Ishikawa (cell line): ENCODE measurements at regions not wholly inside any gene's neighbourhood (a gene's known extent, or its start where the extent isn't known, plus 50 kb on each side); places are given as distances from the start of the nearest gene placed in this dataset.

ENCODE experiments used
- CEBPB ChIP-seq: IDR thresholded peaks from 2 replicates; pipeline ENCODE4 v1.6.1; 2012
- CREB1 ChIP-seq: IDR thresholded peaks from 2 replicates; pipeline ENCODE4 v1.6.1; 2012; ENCODE audit warnings: low read depth
- EGR1 ChIP-seq: IDR thresholded peaks from 2 replicates; pipeline ENCODE4 v1.6.1; 2012
- EP300 ChIP-seq: IDR thresholded peaks from 2 replicates; pipeline ENCODE4 v1.6.1; 2012; ENCODE audit warnings: borderline replicate concordance
- FOXM1 ChIP-seq: IDR thresholded peaks from 2 replicates; pipeline ENCODE4 v1.6.1; 2012; ENCODE audit warnings: low read depth, borderline replicate concordance
- NFIC ChIP-seq: IDR thresholded peaks from 2 replicates; pipeline ENCODE4 v1.6.1; 2012
- RAD21 ChIP-seq: IDR thresholded peaks from 2 replicates; pipeline ENCODE4 v1.6.1; 2012; ENCODE audit warnings: low read depth
- TAF1 ChIP-seq: IDR thresholded peaks from 2 replicates; pipeline ENCODE4 v1.6.1; 2012; ENCODE audit warnings: low read depth, mild to moderate bottlenecking
- TCF12 ChIP-seq: IDR thresholded peaks from 2 replicates; pipeline ENCODE4 v1.6.1; 2012; ENCODE audit warnings: low read depth
- TEAD4 ChIP-seq: IDR thresholded peaks from 2 replicates; pipeline ENCODE4 v1.6.1; 2012
- YY1 ChIP-seq: IDR thresholded peaks from 2 replicates; pipeline ENCODE4 v1.6.1; 2012; ENCODE audit warnings: low read depth
- ZBTB7A ChIP-seq: IDR thresholded peaks from 2 replicates; pipeline ENCODE4 v1.6.1; 2012; ENCODE audit warnings: low read depth
- TF ChIP-seq, protein P1 (sequence below): IDR thresholded peaks from 2 replicates; pipeline ENCODE4 v1.6.1; 2012
- TF ChIP-seq, protein P2 (sequence below): IDR thresholded peaks from 2 replicates; pipeline ENCODE4 v1.6.1; 2012; ENCODE audit warnings: low read depth, mild to moderate bottlenecking
- TF ChIP-seq, protein P3 (sequence below): IDR thresholded peaks from 2 replicates; pipeline ENCODE4 v1.6.1; 2012

DNA sequence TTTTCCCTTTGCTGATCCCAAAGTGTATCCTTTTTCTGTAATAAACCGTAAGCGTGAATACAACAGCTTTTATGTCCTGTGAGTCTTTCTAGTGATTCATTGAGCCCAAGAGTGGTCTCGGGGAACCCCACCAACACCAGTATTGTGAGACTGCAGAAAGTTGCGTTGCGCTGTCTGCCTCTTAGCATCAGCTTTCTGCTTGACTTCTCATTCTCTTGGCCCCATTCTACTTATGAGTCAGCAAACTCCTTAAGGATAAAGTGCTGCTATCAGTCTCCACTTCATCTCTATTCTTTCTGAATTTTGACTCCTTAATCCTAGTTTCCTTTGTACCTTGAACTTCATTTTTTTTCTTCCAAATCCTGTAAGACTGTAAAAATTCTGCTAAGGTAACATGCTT, 184.3 kb upstream of the MBL2 start:
- TF ChIP-seq CEBPB (no peak), TCF12 (no peak), NFIC (no peak), ZBTB7A (no peak), TEAD4 (no peak), CREB1 (no peak), TAF1 (no peak), EGR1 (no peak), FOXM1 (no peak), RAD21 (no peak), EP300 (no peak), YY1 (no peak)
- TF ChIP-seq, protein P1, sequence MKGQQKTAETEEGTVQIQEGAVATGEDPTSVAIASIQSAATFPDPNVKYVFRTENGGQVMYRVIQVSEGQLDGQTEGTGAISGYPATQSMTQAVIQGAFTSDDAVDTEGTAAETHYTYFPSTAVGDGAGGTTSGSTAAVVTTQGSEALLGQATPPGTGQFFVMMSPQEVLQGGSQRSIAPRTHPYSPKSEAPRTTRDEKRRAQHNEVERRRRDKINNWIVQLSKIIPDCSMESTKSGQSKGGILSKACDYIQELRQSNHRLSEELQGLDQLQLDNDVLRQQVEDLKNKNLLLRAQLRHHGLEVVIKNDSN = no peak
- TF ChIP-seq, protein P2, sequence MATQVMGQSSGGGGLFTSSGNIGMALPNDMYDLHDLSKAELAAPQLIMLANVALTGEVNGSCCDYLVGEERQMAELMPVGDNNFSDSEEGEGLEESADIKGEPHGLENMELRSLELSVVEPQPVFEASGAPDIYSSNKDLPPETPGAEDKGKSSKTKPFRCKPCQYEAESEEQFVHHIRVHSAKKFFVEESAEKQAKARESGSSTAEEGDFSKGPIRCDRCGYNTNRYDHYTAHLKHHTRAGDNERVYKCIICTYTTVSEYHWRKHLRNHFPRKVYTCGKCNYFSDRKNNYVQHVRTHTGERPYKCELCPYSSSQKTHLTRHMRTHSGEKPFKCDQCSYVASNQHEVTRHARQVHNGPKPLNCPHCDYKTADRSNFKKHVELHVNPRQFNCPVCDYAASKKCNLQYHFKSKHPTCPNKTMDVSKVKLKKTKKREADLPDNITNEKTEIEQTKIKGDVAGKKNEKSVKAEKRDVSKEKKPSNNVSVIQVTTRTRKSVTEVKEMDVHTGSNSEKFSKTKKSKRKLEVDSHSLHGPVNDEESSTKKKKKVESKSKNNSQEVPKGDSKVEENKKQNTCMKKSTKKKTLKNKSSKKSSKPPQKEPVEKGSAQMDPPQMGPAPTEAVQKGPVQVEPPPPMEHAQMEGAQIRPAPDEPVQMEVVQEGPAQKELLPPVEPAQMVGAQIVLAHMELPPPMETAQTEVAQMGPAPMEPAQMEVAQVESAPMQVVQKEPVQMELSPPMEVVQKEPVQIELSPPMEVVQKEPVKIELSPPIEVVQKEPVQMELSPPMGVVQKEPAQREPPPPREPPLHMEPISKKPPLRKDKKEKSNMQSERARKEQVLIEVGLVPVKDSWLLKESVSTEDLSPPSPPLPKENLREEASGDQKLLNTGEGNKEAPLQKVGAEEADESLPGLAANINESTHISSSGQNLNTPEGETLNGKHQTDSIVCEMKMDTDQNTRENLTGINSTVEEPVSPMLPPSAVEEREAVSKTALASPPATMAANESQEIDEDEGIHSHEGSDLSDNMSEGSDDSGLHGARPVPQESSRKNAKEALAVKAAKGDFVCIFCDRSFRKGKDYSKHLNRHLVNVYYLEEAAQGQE = no peak
- TF ChIP-seq, protein P3, sequence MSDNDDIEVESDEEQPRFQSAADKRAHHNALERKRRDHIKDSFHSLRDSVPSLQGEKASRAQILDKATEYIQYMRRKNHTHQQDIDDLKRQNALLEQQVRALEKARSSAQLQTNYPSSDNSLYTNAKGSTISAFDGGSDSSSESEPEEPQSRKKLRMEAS = no peak

DNA sequence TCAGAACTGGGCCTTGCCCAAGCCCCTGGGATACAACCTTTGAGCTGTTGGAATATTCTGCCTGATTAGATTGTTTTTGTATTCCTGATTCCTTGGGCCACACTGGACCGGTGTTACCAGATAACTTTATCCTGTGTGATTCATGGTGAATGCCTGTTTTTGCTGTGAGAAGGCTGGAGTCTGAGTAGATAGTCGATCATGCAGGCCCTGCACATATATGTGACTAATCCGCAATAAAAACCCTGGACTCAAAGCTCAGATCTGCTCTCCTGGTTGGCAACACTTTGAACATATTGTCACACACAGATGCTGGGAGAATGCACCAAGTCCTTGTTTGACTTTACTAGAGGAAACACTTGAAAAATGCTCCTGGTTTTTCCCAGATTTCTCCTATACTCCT, 183.9 kb upstream of the MBL2 start:
- TF ChIP-seq TEAD4 = no peak
- no peak for TF ChIP-seq CEBPB
- TF ChIP-seq, protein P2 = no peak
- TF ChIP-seq TCF12 = no peak
- TF ChIP-seq ZBTB7A = no peak
- TF ChIP-seq, protein P3 = no peak
- TF ChIP-seq EGR1 = no peak
- no peak for TF ChIP-seq CREB1
- no peak for TF ChIP-seq TAF1
- TF ChIP-seq RAD21 = no peak
- TF ChIP-seq YY1 = no peak
- TF ChIP-seq NFIC = no peak
- TF ChIP-seq, protein P1 = no peak

DNA sequence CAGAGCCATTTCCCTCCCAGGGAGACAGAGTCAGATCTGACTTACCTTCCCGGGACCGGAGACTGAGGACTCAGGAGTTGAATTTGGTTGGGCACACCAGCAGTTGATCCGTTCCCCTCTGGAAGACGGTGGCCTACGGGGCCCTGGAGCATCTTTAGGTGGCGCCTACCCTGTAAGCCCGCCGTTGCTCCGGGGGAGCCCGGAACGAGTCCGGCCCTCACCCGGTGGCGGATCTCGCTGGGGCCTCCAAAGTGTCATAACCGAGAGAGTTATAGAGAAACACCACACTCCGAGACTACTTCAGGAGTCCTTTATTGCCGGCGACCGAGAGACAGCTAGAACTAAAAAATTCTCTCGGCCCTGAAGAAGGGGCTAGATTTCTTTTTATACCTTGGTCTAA, 182.8 kb upstream of the MBL2 start:
- TF ChIP-seq NFIC (no peak), CEBPB (no peak), TCF12 (no peak), CREB1 (no peak), EGR1 (no peak), TAF1 (no peak), FOXM1 (no peak), RAD21 (no peak), TEAD4 (no peak), ZBTB7A (no peak), YY1 (no peak), EP300 (no peak)
- TF ChIP-seq, protein P3 = no peak
- TF ChIP-seq, protein P1 = no peak
- TF ChIP-seq, protein P2 = no peak

DNA sequence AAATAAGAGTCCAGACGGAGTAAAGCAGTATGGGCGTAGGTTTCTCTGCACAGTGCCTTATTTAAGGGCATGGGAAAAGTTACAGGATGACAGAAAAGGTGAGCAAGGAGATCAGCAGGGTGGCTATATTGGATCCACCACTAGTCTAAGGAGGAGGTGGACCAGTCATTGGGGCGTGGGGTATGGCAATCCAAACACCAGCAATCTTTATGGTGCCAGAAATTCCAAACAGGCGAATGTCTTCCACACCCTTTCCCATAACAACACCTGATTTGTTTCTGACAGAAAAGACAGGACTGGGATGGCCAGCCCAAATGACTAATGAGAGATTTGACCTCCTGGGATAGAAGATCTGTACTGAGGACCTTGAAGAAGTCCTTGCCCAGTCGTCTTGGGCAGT, 181.8 kb upstream of the MBL2 start:
- TF ChIP-seq FOXM1 (no peak), ZBTB7A (no peak), CEBPB (no peak), EP300 (no peak), TAF1 (no peak), RAD21 (no peak), YY1 (no peak), EGR1 (no peak), TEAD4 (no peak), CREB1 (no peak), NFIC (no peak), TCF12 (no peak)
- TF ChIP-seq, protein P1 = no peak
- TF ChIP-seq, protein P2 = no peak
- TF ChIP-seq, protein P3 = no peak
